CD4-positive, alpha-beta memory T cell (primary cell): ENCODE measurements at regions not wholly inside any gene's neighbourhood (a gene's known extent, or its start where the extent isn't known, plus 50 kb on each side); places are given as distances from the start of the nearest gene placed in this dataset.

Experiments
- CTCF ChIA-PET: fragments of 350-600 bp; sonication (Branson Sonifier 250); formaldehyde crosslinking; loops from one replicate; lab custom pipeline; 2021; ENCODE audit warnings: inconsistent platforms; ENCODE audit not compliant: partially characterized antibody; lab: Charles Lee
- POLR2A ChIA-PET: fragments of 350-600 bp; sonication (Branson Sonifier 250); formaldehyde crosslinking; loops from one replicate; lab custom pipeline; 2021; ENCODE audit not compliant: partially characterized antibody; lab: Charles Lee
- DNase-seq, 5 donors: peaks; one replicate each; pipeline versions ENCODE4 v3.0.0 to v3.0.0-alpha.2; 2020 to 2022; ENCODE audit warnings: mixed read lengths in 1 of 5
- H3K27ac ChIP-seq: one replicate; pipeline ENCODE4 v1.7.0; 2013; ENCODE audit warnings: low read depth, low read length
- H3K27me3 ChIP-seq: 2 replicates; pipeline ENCODE4 v1.7.0; 2013; ENCODE audit warnings: mild to moderate bottlenecking, low read length, moderate library complexity; ENCODE audit not compliant: insufficient read depth
- H3K36me3 ChIP-seq: 2 replicates; pipeline ENCODE4 v1.7.0; 2013; ENCODE audit warnings: mild to moderate bottlenecking, low read length, moderate library complexity; ENCODE audit not compliant: insufficient read depth
- H3K4me1 ChIP-seq: 2 replicates; pipeline ENCODE4 v1.7.0; 2013; ENCODE audit warnings: mild to moderate bottlenecking, low read length, moderate library complexity; ENCODE audit not compliant: insufficient read depth
- H3K4me3 ChIP-seq, 2 donors: one replicate each; pipeline ENCODE4 v1.7.0; 2013; ENCODE audit warnings: low read length in 2 of 2, mild to moderate bottlenecking in 1 of 2
- H3K9me3 ChIP-seq, 2 donors: one replicate each; pipeline ENCODE4 v1.7.0; 2013; ENCODE audit warnings: low read length in 2 of 2, control low read depth in 1 of 2; ENCODE audit not compliant: control insufficient read depth in 1 of 2
- H3K27ac Mint-ChIP-seq, 7 donors: one replicate each; pipeline ENCODE4 v1.8.0; 2020 to 2021; ENCODE audit warnings: mixed read lengths in 7 of 7, mild to moderate bottlenecking in 6 of 7, inconsistent platforms in 3 of 7, moderate library complexity in 3 of 7
- H3K27me3 Mint-ChIP-seq, 2 donors: one replicate each; pipeline ENCODE4 v1.8.0; 2020 to 2021; ENCODE audit warnings: mixed read lengths in 2 of 2
- H3K36me3 Mint-ChIP-seq, 2 donors: one replicate each; pipeline ENCODE4 v1.8.0; 2020 to 2021; ENCODE audit warnings: mixed read lengths in 2 of 2, inconsistent platforms in 1 of 2, mild to moderate bottlenecking in 1 of 2
- H3K4me1 Mint-ChIP-seq, 4 donors: one replicate each; pipeline ENCODE4 v1.8.0; 2020 to 2021; ENCODE audit warnings: mixed read lengths in 4 of 4, mild to moderate bottlenecking in 1 of 4
- H3K4me3 Mint-ChIP-seq, 8 donors: one replicate each; pipeline ENCODE4 v1.8.0; 2020 to 2021; ENCODE audit warnings: mixed read lengths in 8 of 8, mild to moderate bottlenecking in 7 of 8, moderate library complexity in 6 of 8, inconsistent platforms in 3 of 8
- H3K9me3 Mint-ChIP-seq, 8 donors: one replicate each; pipeline ENCODE4 v1.8.0; 2020 to 2021; ENCODE audit warnings: mixed read lengths in 8 of 8, mild to moderate bottlenecking in 5 of 8, inconsistent platforms in 3 of 8, moderate library complexity in 1 of 8
- intact Hi-C: fragments of 100-400 bp; cut with micrococcal nuclease; formaldehyde crosslinking; loops from one replicate; pipeline ENCODE4 v1.15.1; 2023

DNA sequence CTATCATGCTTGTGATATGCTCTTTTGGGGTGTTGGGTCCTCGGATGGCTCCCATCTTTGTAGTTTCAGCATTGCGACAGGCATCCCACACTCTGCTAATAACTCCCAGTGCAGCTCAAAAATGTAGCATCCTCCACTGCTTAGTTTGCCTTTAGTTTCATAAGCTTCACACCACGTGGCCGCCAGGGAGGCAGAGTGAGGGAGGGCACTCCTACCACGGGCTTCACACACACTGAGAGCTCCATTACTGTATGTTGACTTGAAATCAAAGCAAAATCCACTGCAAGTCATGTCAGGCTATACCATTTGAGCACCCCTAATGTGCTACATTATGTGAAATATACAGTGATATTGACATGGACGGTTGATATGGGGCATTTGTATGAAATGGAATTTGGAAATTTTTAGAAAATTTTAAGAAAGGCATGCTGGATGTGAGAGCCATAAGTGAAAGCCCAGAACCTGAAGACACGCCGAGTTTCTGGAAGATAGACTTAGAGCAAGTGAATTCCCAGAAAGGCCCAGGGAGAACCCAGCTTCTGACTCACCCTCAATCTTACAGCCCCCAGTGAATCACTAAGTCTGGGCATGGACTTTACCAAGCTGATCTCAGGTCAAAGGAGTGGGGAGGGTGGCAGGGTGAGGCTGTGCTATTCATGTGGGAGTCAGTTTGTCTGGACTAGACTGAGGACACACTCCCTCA, 94.1 kb downstream of the HSPH1 start:
- intact Hi-C loops, result no loop called here
- Histone ChIP-seq H3K4me1 (no peaks in the 10 kb centered on the region), H3K36me3 (no peaks in the 10 kb centered on the region), H3K27me3 (no peaks in the 10 kb centered on the region), H3K27ac (no peak overlapping the region), H3K4me3 (no peak overlapping the region), H3K9me3 (no peaks in the 10 kb centered on the region)
- peaks cover 0 to 7% of the 10 kb centered on the region in 2 donors for H3K27me3 Mint-ChIP-seq
- H3K4me3 Mint-ChIP-seq, result no peak overlapping the region
- H3K9me3 Mint-ChIP-seq, result peaks cover 0 to 3% (median 0%) of the 10 kb centered on the region in 8 donors
- POLR2A ChIA-PET, result no interaction called here
- no peak for DNase-seq
- no peaks in the 10 kb centered on the region for H3K36me3 Mint-ChIP-seq
- H3K4me1 Mint-ChIP-seq, result peaks cover 0 to 5% (median 0%) of the 10 kb centered on the region in 4 donors
- CTCF ChIA-PET, result interaction anchor here (1.1 kb wide), 1 partner anchor 23 kb away, joined by 5 read pairs; no protein-coding TSS in a partner anchor
- H3K27ac Mint-ChIP-seq, result no peak overlapping the region

DNA sequence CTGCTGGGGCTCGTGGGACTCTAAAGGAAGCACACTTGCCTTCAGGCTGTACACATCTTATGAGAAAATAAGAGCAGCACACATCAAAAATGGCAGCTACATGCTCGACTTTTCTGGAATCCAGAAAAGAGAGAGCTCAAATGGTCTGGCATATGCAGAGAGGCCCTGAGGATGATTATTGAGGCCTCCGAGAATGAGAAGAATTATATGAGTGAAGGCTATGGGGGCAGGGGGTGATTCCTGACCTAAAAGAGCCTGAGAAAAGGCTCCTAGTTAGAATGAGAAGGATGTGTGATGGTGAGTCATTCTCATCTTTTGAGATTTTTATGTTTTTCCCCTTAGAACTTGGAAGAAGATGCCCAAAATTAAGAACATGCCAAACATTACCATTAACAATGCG, 97.1 kb downstream of the HSPH1 start:
- no peak overlapping the region for H3K27ac Mint-ChIP-seq
- intact Hi-C loops, result no loop called here
- CTCF ChIA-PET, result interaction anchor here (0.8 kb wide), 1 partner anchor 20 kb away, joined by 3 read pairs; no protein-coding TSS in a partner anchor
- peaks cover 0 to 3% (median 0%) of the 10 kb centered on the region in 8 donors for H3K9me3 Mint-ChIP-seq
- H3K4me1 Mint-ChIP-seq, result peaks cover 0 to 5% (median 0%) of the 10 kb centered on the region in 4 donors
- POLR2A ChIA-PET, result no interaction called here
- H3K36me3 Mint-ChIP-seq, result no peaks in the 10 kb centered on the region
- peaks cover 4 to 13% of the 10 kb centered on the region in 2 donors for H3K27me3 Mint-ChIP-seq
- H3K36me3 ChIP-seq, result no peaks in the 10 kb centered on the region
- H3K27ac ChIP-seq, result no peak overlapping the region
- no peaks in the 10 kb centered on the region for H3K9me3 ChIP-seq
- H3K27me3 ChIP-seq, result no peaks in the 10 kb centered on the region
- no peak for DNase-seq
- no peak overlapping the region for H3K4me3 Mint-ChIP-seq
- no peaks in the 10 kb centered on the region for H3K4me1 ChIP-seq
- no peak overlapping the region for H3K4me3 ChIP-seq

DNA sequence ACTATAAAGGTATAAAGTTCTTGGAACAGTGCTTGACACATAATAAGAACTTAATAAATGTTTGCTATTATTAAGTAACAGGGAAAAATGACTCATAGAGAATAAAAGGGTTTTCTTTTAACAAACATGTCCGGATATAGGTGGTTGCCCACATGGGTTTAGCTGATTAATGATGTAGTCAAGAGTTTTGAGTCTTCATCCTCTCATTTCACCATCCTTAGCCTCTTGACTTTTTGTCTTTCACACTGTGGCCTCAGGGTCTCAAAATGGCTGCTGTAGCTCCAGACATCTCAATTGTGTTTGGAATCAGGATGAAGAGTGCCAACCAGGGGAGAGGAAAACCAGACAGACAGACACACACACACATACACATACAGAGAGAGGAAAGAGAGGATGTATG, 97.9 kb downstream of the HSPH1 start:
- peaks cover 0 to 3% (median 0%) of the 10 kb centered on the region in 8 donors for H3K9me3 Mint-ChIP-seq
- intact Hi-C loops, result no loop called here
- ChIA-PET CTCF (interaction anchor here (1.5 kb wide), 1 partner anchor 19 kb away, joined by 6 read pairs; no protein-coding TSS in a partner anchor), POLR2A (no interaction called here)
- Histone ChIP-seq H3K36me3 (no peaks in the 10 kb centered on the region), H3K9me3 (no peaks in the 10 kb centered on the region), H3K27ac (no peak overlapping the region), H3K27me3 (no peaks in the 10 kb centered on the region), H3K4me1 (no peaks in the 10 kb centered on the region), H3K4me3 (no peak overlapping the region)
- no peaks in the 10 kb centered on the region for H3K36me3 Mint-ChIP-seq
- peaks cover 4 to 13% of the 10 kb centered on the region in 2 donors for H3K27me3 Mint-ChIP-seq
- no peak for DNase-seq
- no peak overlapping the region for H3K27ac Mint-ChIP-seq
- H3K4me3 Mint-ChIP-seq, result no peak overlapping the region
- peaks cover 0 to 5% (median 0%) of the 10 kb centered on the region in 4 donors for H3K4me1 Mint-ChIP-seq

DNA sequence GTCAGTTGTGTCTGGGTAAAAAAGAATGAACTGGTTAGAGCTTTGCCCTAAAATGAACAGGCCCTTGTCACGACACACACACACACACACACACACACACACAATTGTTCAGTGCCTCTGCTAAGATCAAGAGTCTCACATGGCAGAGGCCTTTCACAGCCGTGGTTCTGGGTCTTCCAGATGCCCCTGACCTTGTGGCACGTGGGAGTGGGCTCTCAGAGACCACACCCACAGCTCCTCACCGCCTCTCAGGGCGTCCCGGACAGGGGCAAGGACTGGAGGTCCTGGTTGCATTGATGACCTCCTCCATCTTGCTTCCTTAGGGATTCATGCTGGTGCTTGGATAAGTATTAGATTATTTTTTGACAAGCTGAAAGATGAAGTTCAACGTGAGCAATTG, 101.0 kb downstream of the HSPH1 start:
- no peak for DNase-seq
- Mint-ChIP-seq H3K4me1 (peaks cover 0 to 5% (median 0%) of the 10 kb centered on the region in 4 donors), H3K27ac (peak overlapping the region in 1 of 7 donors; percentile 43), H3K9me3 (peaks cover 0 to 3% (median 0%) of the 10 kb centered on the region in 8 donors), H3K27me3 (peaks cover 4 to 13% of the 10 kb centered on the region in 2 donors), H3K36me3 (no peaks in the 10 kb centered on the region), H3K4me3 (no peak overlapping the region)
- Histone ChIP-seq H3K27ac (no peak overlapping the region), H3K27me3 (no peaks in the 10 kb centered on the region), H3K36me3 (no peaks in the 10 kb centered on the region), H3K4me3 (no peak overlapping the region), H3K4me1 (no peaks in the 10 kb centered on the region), H3K9me3 (no peaks in the 10 kb centered on the region)
- ChIA-PET CTCF (interaction anchor here (0.6 kb wide), 1 partner anchor 10 kb away, joined by 4 read pairs; no protein-coding TSS in a partner anchor), POLR2A (no interaction called here)
- intact Hi-C loops, result no loop called here

DNA sequence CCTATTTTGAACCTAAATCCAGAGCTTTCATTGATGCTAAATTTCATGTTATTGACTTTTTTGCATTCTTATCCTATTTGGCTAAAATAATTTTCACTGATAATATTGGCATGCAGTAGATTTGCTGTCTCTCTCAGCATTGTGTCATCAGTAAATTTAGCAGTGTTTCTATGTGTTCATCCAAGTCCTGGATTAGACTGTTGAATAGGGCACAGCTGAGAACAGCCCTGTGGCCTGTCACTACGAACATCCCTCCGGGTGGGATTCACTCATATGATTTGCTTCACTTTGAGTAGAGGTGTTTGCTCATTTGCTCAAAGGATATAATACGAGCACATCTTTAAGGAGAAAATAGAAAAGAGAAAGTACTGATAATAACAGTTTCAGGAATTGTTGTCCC, 101.5 kb downstream of the HSPH1 start:
- Mint-ChIP-seq H3K4me3 (no peak overlapping the region), H3K4me1 (peaks cover 0 to 5% (median 0%) of the 10 kb centered on the region in 4 donors), H3K9me3 (peaks cover 0 to 3% (median 0%) of the 10 kb centered on the region in 8 donors), H3K27me3 (peaks cover 4 to 13% of the 10 kb centered on the region in 2 donors), H3K27ac (no peak overlapping the region), H3K36me3 (no peaks in the 10 kb centered on the region)
- ChIA-PET POLR2A (no interaction called here), CTCF (no interaction called here)
- Histone ChIP-seq H3K4me1 (no peaks in the 10 kb centered on the region), H3K36me3 (no peaks in the 10 kb centered on the region), H3K9me3 (no peaks in the 10 kb centered on the region), H3K4me3 (no peak overlapping the region), H3K27me3 (no peaks in the 10 kb centered on the region), H3K27ac (no peak overlapping the region)
- DNase-seq, result no peak
- intact Hi-C loops, result no loop called here

DNA sequence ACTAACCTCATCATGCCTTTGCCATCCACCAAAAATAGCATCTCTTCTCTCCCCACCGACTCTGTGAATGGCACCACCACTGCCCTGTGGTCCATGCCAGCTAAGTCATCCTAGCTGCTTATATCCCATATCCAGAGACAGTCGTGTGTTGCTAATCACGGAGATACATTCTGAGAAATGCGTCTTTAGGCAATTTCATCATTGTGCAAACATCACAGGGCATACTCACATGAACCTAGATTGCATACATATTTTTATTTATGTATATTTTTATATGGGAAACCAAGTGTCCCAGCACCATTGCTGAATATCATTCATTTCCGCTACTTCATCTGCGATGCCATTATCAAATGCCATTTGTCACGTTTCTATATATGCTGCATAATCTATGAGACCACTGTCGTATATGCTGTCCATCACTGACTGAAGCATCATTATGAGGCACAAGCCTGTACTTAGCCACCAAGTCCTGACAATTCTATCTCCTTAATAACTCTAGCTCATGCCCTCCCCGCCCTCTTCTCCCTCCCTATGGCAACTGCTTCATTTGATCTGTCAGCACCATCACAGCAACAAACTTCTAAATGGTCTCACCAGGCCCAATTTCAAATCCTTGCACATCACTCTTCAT, 104.2 kb downstream of the HSPH1 start:
- no peaks in the 10 kb centered on the region for H3K36me3 Mint-ChIP-seq
- no peaks in the 10 kb centered on the region for H3K4me1 ChIP-seq
- H3K4me3 ChIP-seq, result no peak overlapping the region
- no peaks in the 10 kb centered on the region for H3K4me1 Mint-ChIP-seq
- no peaks in the 10 kb centered on the region for H3K27me3 ChIP-seq
- H3K27ac Mint-ChIP-seq, result no peak overlapping the region
- H3K27ac ChIP-seq, result no peak overlapping the region
- no peaks in the 10 kb centered on the region for H3K36me3 ChIP-seq
- CTCF ChIA-PET, result interaction anchor here (1.3 to 1.4 kb wide), 2 partner anchors 13 to 78 kb away, joined by 3 to 4 read pairs; no protein-coding TSS in a partner anchor
- H3K9me3 Mint-ChIP-seq, result no peaks in the 10 kb centered on the region
- no peak for DNase-seq
- peaks cover 4 to 9% of the 10 kb centered on the region in 2 donors for H3K27me3 Mint-ChIP-seq
- H3K9me3 ChIP-seq, result no peaks in the 10 kb centered on the region
- POLR2A ChIA-PET, result interaction anchor here (1.5 kb wide), 1 partner anchor 13 kb away, joined by 4 read pairs; no protein-coding TSS in a partner anchor
- intact Hi-C loops, result no loop called here
- H3K4me3 Mint-ChIP-seq, result no peak overlapping the region

DNA sequence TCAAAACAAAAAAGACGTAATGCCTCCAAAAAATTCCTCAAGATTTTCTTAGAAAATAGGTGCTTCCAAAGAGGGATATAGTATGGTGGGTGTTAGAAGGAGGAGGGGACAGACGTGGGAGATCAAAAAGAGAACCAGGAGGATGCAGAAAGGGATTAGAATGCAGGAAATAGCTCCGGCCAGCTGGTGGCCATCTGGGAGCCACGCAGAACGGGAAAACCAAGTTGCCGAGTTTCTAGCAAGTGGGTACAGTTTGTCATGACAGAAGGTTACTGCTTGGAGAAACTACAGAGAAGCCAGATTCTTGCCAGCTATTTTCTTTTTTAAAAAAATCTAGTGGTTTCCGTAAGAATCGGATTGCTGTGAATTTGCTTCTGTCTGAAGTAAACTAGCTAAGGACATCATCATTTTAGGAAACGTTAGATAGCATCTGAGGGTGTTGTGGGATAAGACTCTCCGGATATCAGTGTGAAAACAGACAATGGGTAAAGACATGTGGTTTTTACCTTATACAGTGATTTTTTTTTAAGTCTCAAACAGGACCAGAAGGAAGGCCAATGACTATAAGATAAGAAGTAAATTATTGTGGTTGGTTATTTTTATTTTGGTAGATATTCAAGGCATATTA, 104.9 kb downstream of the HSPH1 start:
- no peaks in the 10 kb centered on the region for H3K9me3 Mint-ChIP-seq
- Histone ChIP-seq H3K4me3 (no peak overlapping the region), H3K9me3 (no peaks in the 10 kb centered on the region), H3K27ac (no peak overlapping the region), H3K27me3 (peaks cover 6% of the 10 kb centered on the region), H3K4me1 (no peaks in the 10 kb centered on the region), H3K36me3 (no peaks in the 10 kb centered on the region)
- DNase-seq, result no peak
- POLR2A ChIA-PET, result interaction anchor here (1.5 kb wide), 1 partner anchor 12 kb away, joined by 4 read pairs; no protein-coding TSS in a partner anchor
- H3K27ac Mint-ChIP-seq, result peak overlapping the region in 1 of 7 donors; percentile 71
- H3K36me3 Mint-ChIP-seq, result no peaks in the 10 kb centered on the region
- peak overlapping the region in 1 of 8 donors; percentile 27 for H3K4me3 Mint-ChIP-seq
- intact Hi-C loops, result no loop called here
- H3K27me3 Mint-ChIP-seq, result peaks cover 8 to 12% of the 10 kb centered on the region in 2 donors
- no peaks in the 10 kb centered on the region for H3K4me1 Mint-ChIP-seq
- CTCF ChIA-PET, result interaction anchor here (1.3 to 1.6 kb wide), 2 partner anchors 12 to 78 kb away, joined by 3 to 9 read pairs; no protein-coding TSS in a partner anchor
